ENCODE measurements at regions not wholly inside any gene's neighbourhood (a gene's known extent, or its start where the extent isn't known, plus 50 kb on each side); places are given as distances from the start of the nearest gene placed in this dataset.

GRCh38 chr5:125341436-125341835 lies 595.0 kb upstream of the ZNF608 start:
- no peak for DNase-seq (ENCODE audit: low read depth)
- no peak for TF ChIP-seq CTCF (IDR thresholded peaks at IDR 0.05; ENCODE audit: insufficient read depth, low read length)
- H3K4me3 ChIP-seq (ENCODE audit: low read depth, low read length), result no peak overlapping the region

GRCh38 chr5:125343015-125343414 lies 596.6 kb upstream of the ZNF608 start:
- H3K4me3 ChIP-seq (ENCODE audit: low read depth, low read length), result no peak overlapping the region
- peak; percentile 96 for DNase-seq (ENCODE audit: low read depth)
- peak; percentile 5 for TF ChIP-seq CTCF (IDR thresholded peaks at IDR 0.05; ENCODE audit: insufficient read depth, low read length)

GRCh38 chr5:125346316-125346715 lies 599.9 kb upstream of the ZNF608 start:
- H3K4me3 ChIP-seq (ENCODE audit: low read depth, low read length), result no peak overlapping the region
- DNase-seq (ENCODE audit: low read depth), result no peak
- TF ChIP-seq CTCF (IDR thresholded peaks at IDR 0.05; ENCODE audit: insufficient read depth, low read length), result no peak

GRCh38 chr5:125348221-125348692 lies 601.8 kb upstream of the ZNF608 start:
- TF ChIP-seq CTCF (IDR thresholded peaks at IDR 0.05; ENCODE audit: insufficient read depth, low read length), result no peak
- DNase-seq (ENCODE audit: low read depth), result peak; percentile 66
- H3K4me3 ChIP-seq (ENCODE audit: low read depth, low read length), result no peak overlapping the region

GRCh38 chr5:125348936-125349831 lies 602.7 kb upstream of the ZNF608 start:
- H3K4me3 ChIP-seq (ENCODE audit: low read depth, low read length), result no peak overlapping the region
- no peak for DNase-seq (ENCODE audit: low read depth)

GRCh38 chr5:125357660-125358059 lies 611.2 kb upstream of the ZNF608 start:
- no peak for TF ChIP-seq CTCF (IDR thresholded peaks at IDR 0.05; ENCODE audit: insufficient read depth, low read length)
- no peak for DNase-seq (ENCODE audit: low read depth)
- no peak overlapping the region for H3K4me3 ChIP-seq (ENCODE audit: low read depth, low read length)

More at GRCh38 chr5:125348936-125349831, 602.7 kb upstream of the ZNF608 start:
- no peak for TF ChIP-seq CTCF (IDR thresholded peaks at IDR 0.05; ENCODE audit: insufficient read depth, low read length)
